ENCODE measurements at regions not wholly inside any gene's neighbourhood (a gene's known extent, or its start where the extent isn't known, plus 50 kb on each side); places are given as distances from the start of the nearest gene placed in this dataset.

GRCh38 chr12:94074216-94074979 lies 74.0 kb upstream of the PLXNC1 start (continued):
- TF ChIP-seq HMGN3 (IDR thresholded peaks at IDR 0.05; ENCODE audit: borderline replicate concordance, extremely low read depth, insufficient read length, low read depth, low read length) (no peak), FOS (IDR thresholded peaks at IDR 0.05; ENCODE audit: extremely low read depth, insufficient read length) (no peak), ETS2 (tag; IDR thresholded peaks at IDR 0.05; ENCODE audit: borderline replicate concordance, poor library complexity, severe bottlenecking) (no peak)

GRCh38 chr12:94074980-94075629 lies 73.3 kb upstream of the PLXNC1 start:
- H3K9me3 ChIP-seq (replicated peaks; ENCODE audit: control insufficient read depth, insufficient read depth, low read depth, low read length) = no peaks in the 10 kb centered on the region
- peaks cover 0 to 17% of the 10 kb centered on the region in 2 experiments; a peak in 4 of 5 replicates for H3K27me3 ChIP-seq (ENCODE audit: control insufficient read depth in 2 of 2, insufficient read depth in 2 of 2, low read length in 2 of 2)
- H3K36me3 ChIP-seq (ENCODE audit: control insufficient read depth, insufficient read depth, low read length) = no peaks in the 10 kb centered on the region
- peak; percentile 93 for ATAC-seq
- 30% methylated on average over 4 of the region's 5 CpGs for WGBS (ENCODE audit: insufficient coverage, low coverage, missing lambda C conversion rate)
- no peaks in the 10 kb centered on the region for H3K9me1 ChIP-seq (ENCODE audit: control insufficient read depth, insufficient read depth, low read length)
- FAIRE-seq = peak; percentile 64
- no peak overlapping the region for H3K4me2 ChIP-seq (ENCODE audit: insufficient read depth, low read length)
- peak; percentile 15 to 62 (median 38) for DNase-seq (ENCODE audit: extremely low read depth in 1 of 4, low spot score in 3 of 4)
- no peak overlapping the region for H2AFZ ChIP-seq (ENCODE audit: low read depth, low read length)
- ChIA-PET CTCF (ENCODE audit: low intra/inter-chr PET ratio) (interaction anchor here (0.5 to 1.5 kb wide), 6 partner anchors 27 to 1290 kb away, joined by 3 read pairs; no protein-coding TSS in a partner anchor), POLR2A (interaction anchor here (1.0 to 1.1 kb wide), 2 partner anchors 10 to 24 kb away, joined by 3 to 8 read pairs; no protein-coding TSS in a partner anchor)
- no TSS peak for BruUV-seq (replicated peaks)
- no peak overlapping the region for H3K27ac ChIP-seq (ENCODE audit: extremely low read depth, low read depth, low read length)
- intact Hi-C loops (cut with micrococcal nuclease) = loop anchor here (2.0 kb wide), 1 partner anchor 26 kb away; no protein-coding TSS in a partner anchor
- no peaks in the 10 kb centered on the region for H4K20me1 ChIP-seq (replicated peaks; ENCODE audit: control insufficient read depth, insufficient read depth, low read length)
- H3K4me3 ChIP-seq = no peak overlapping the region
- in situ Hi-C loops (cut with MboI) = no loop called here
- H3K4me1 ChIP-seq (replicated peaks in 1 of 2; ENCODE audit: control insufficient read depth in 2 of 2, insufficient read depth in 2 of 2, low read length in 2 of 2) = peaks cover 0 to 3% of the 10 kb centered on the region in 2 experiments; a peak in 2 of 5 replicates
- H3K9ac ChIP-seq (ENCODE audit: insufficient read depth in 1 of 2, low read depth in 2 of 2, low read length in 2 of 2) = no peak overlapping the region
- no peaks in the 10 kb centered on the region for H3K79me2 ChIP-seq (ENCODE audit: control insufficient read depth, insufficient read depth, low read length)
- TF ChIP-seq ATF3 (IDR thresholded peaks at IDR 0.05) = peak; percentile 52; the same call in 1 of the 2 replicates
- TF ChIP-seq ATF3 (CRISPR knock-in tag; conservative IDR thresholded peaks at IDR 0.05) = no peak
- TF ChIP-seq JUND (IDR thresholded peaks at IDR 0.05; ENCODE audit: borderline replicate concordance, low read depth, low read length) = peak; percentile 59; the same call in 1 of the 2 replicates
- no peak; the same call in 2 of the 3 replicates for TF ChIP-seq JUND (tag; IDR thresholded peaks at IDR 0.05; ENCODE audit: borderline replicate concordance, low read depth, low read length)
- peak; percentile 92 for TF ChIP-seq CEBPG (CRISPR knock-in tag; IDR thresholded peaks at IDR 0.05)
- TF ChIP-seq CEBPG (tag; conservative IDR thresholded peaks at IDR 0.05 in 1 of 2, IDR thresholded peaks at IDR 0.05 in 1 of 2) = peak; percentile 96 to 97
- TF ChIP-seq ZNF518B (CRISPR knock-in tag; IDR thresholded peaks at IDR 0.05) = no peak
- no peak for TF ChIP-seq SMARCA4 (IDR thresholded peaks at IDR 0.05)
- no peak for TF ChIP-seq CREB3L1 (IDR thresholded peaks at IDR 0.05; ENCODE audit: borderline replicate concordance, low read depth)

Data from K562 (cell line).